ENCODE measurements at regions not wholly inside any gene's neighbourhood (a gene's known extent, or its start where the extent isn't known, plus 50 kb on each side); places are given as distances from the start of the nearest gene placed in this dataset.

GRCh38 chr19:30227661-30228112 lies 144.5 kb upstream of the ZNF536 start:
- no peaks in the 10 kb centered on the region for H3K9me2 ChIP-seq (replicated peaks; ENCODE audit: control insufficient read depth, low read length)
- H3K27ac ChIP-seq (ENCODE audit: low read depth, low read length): no peak overlapping the region
- no peaks in the 10 kb centered on the region for H3K36me3 ChIP-seq (ENCODE audit: control insufficient read depth, low read length)
- no peaks in the 10 kb centered on the region for H3F3A ChIP-seq (ENCODE audit: control insufficient read depth, insufficient read depth)
- H3K79me2 ChIP-seq (ENCODE audit: control insufficient read depth, low read length): no peaks in the 10 kb centered on the region
- H3K9me3 ChIP-seq (ENCODE audit: control insufficient read depth, insufficient read depth, low read length): no peaks in the 10 kb centered on the region
- no peaks in the 10 kb centered on the region for H4K20me1 ChIP-seq (ENCODE audit: control insufficient read depth, insufficient read depth, low read depth, low read length)
- H3K4me1 ChIP-seq (ENCODE audit: control insufficient read depth, low read length): no peaks in the 10 kb centered on the region
- peak overlapping the region; percentile 32 for H3K4me2 ChIP-seq (ENCODE audit: low read length)
- peaks cover 12% of the 10 kb centered on the region for H3K27me3 ChIP-seq (ENCODE audit: control insufficient read depth, low read length)
- H3K4me3 ChIP-seq (ENCODE audit: low read length): 0 out of 2 replicates have a peak overlapping the region, but pooled peaks have one; percentile 27
- TF ChIP-seq CTCF (IDR thresholded peaks at IDR 0.05; ENCODE audit: low read depth, low read length, poor library complexity, severe bottlenecking) (peak; percentile 26), EZH2phosphoT487 (IDR thresholded peaks at IDR 0.05; ENCODE audit: borderline replicate concordance, low read length) (no peak)

- peaks cover 12% of the 10 kb centered on the region for H3K27me3 ChIP-seq (ENCODE audit: control insufficient read depth, low read length)
- H3K4me2 ChIP-seq (ENCODE audit: low read length): no peak overlapping the region; the same call in 1 of the 2 replicates
- H3K79me2 ChIP-seq (ENCODE audit: control insufficient read depth, low read length): no peaks in the 10 kb centered on the region
- H3F3A ChIP-seq (ENCODE audit: control insufficient read depth, insufficient read depth): no peaks in the 10 kb centered on the region
- no peak overlapping the region for H3K4me3 ChIP-seq (ENCODE audit: low read length)
- TF ChIP-seq EZH2phosphoT487 (IDR thresholded peaks at IDR 0.05; ENCODE audit: borderline replicate concordance, low read length) (no peak), CTCF (IDR thresholded peaks at IDR 0.05; ENCODE audit: low read depth, low read length, poor library complexity, severe bottlenecking) (no peak)
- H4K20me1 ChIP-seq (ENCODE audit: control insufficient read depth, insufficient read depth, low read depth, low read length): no peaks in the 10 kb centered on the region
- H3K4me1 ChIP-seq (ENCODE audit: control insufficient read depth, low read length): no peaks in the 10 kb centered on the region
- no peak overlapping the region for H3K27ac ChIP-seq (ENCODE audit: low read depth, low read length)
- no peaks in the 10 kb centered on the region for H3K9me3 ChIP-seq (ENCODE audit: control insufficient read depth, insufficient read depth, low read length)
- no peaks in the 10 kb centered on the region for H3K36me3 ChIP-seq (ENCODE audit: control insufficient read depth, low read length)
- no peaks in the 10 kb centered on the region for H3K9me2 ChIP-seq (replicated peaks; ENCODE audit: control insufficient read depth, low read length)
These were observed 143.9 kb upstream of the ZNF536 start for GRCh38 chr19:30228113-30228834.

GRCh38 chr19:30228835-30229524 lies 143.2 kb upstream of the ZNF536 start:
- no peaks in the 10 kb centered on the region for H3F3A ChIP-seq (ENCODE audit: control insufficient read depth, insufficient read depth)
- H3K36me3 ChIP-seq (ENCODE audit: control insufficient read depth, low read length): no peaks in the 10 kb centered on the region
- H3K9me3 ChIP-seq (ENCODE audit: control insufficient read depth, insufficient read depth, low read length): no peaks in the 10 kb centered on the region
- H3K9me2 ChIP-seq (replicated peaks; ENCODE audit: control insufficient read depth, low read length): no peaks in the 10 kb centered on the region
- H4K20me1 ChIP-seq (ENCODE audit: control insufficient read depth, insufficient read depth, low read depth, low read length): no peaks in the 10 kb centered on the region
- no peak overlapping the region for H3K4me3 ChIP-seq (ENCODE audit: low read length)
- no peaks in the 10 kb centered on the region for H3K79me2 ChIP-seq (ENCODE audit: control insufficient read depth, low read length)
- H3K4me1 ChIP-seq (ENCODE audit: control insufficient read depth, low read length): no peaks in the 10 kb centered on the region
- no peak overlapping the region for H3K4me2 ChIP-seq (ENCODE audit: low read length)
- TF ChIP-seq EZH2phosphoT487 (IDR thresholded peaks at IDR 0.05; ENCODE audit: borderline replicate concordance, low read length): no peak
- TF ChIP-seq CTCF (IDR thresholded peaks at IDR 0.05; ENCODE audit: low read depth, low read length, poor library complexity, severe bottlenecking): no peak
- H3K27me3 ChIP-seq (ENCODE audit: control insufficient read depth, low read length): peaks cover 12% of the 10 kb centered on the region
- H3K27ac ChIP-seq (ENCODE audit: low read depth, low read length): no peak overlapping the region

Measured in DOHH2 (cell line).